ENCODE measurements at regions not wholly inside any gene's neighbourhood (a gene's known extent, or its start where the extent isn't known, plus 50 kb on each side); places are given as distances from the start of the nearest gene placed in this dataset.
"Not testable (repeated sequence)": the region's sequence is repeated elsewhere in the genome, so short reads cannot be mapped to it uniquely, and the experiment has no call there.

- DNase-seq (ENCODE audit: low spot score), result no peak
These were observed 329.5 kb upstream of the SOX9 start for GRCh38 chr17:71791311-71791710.

GRCh38 chr17:71792966-71793365 is 327.9 kb upstream of the SOX9 start:
- no peak for DNase-seq (ENCODE audit: low spot score)

DNA sequence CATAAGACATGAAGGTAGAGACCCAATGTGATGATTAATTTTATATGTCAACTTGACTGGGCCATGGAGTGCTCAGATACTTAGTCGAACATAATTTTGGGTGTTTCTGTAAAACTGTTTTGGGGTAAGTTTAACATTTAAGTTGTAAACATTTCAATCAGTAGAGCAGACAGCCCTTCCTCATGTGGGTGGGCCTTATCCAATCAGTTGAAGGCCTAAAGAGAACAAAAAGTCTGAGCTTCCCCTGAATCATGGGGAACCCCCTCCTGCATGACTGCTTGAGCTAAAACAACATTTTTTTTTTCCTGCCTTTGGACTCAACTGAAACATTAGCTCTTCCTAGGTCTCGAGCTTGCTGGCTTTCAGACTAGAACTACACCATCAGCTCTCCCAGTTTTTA is 327.3 kb upstream of the SOX9 start:
- no peak for DNase-seq (ENCODE audit: low spot score)

DNA sequence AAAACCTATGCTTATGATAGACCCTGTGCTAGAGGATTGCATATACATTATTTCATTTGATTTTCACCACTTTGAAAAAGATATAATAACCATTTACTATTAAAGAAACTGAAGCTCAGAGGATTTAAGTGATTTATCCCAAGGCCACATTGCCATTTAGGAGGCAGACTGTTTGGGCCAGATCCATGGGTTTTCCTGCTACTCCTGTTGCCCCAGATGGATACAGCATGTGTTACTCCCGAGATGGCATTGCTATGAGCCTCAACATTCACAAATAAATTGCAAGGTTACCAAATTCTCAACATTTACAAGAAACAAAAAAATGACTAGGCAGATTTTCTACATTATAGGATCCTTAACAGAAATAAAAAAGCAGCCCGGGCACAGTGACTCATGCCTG is 322.1 kb upstream of the SOX9 start:
- no peak for DNase-seq (ENCODE audit: low spot score)

DNA sequence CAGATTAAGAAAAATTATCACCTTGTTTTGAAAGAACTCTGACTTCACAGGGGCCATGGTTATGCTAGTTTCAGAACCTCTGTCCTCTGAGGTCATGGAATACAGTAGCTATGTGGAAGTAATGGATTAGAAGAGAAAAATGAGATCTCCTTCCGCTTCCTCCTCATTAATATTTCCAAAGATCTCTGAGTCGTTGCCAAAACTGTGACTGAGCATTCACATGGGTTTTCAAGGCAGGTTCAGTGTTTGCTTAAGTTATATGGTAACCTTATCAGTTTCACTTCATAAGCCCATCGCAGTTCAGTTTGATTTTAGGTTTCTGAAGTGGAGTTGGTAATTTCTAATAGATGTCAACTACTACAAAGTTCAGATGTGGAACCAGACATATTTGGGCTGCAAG is 321.2 kb upstream of the SOX9 start:
- DNase-seq (ENCODE audit: low spot score), result no peak

DNA sequence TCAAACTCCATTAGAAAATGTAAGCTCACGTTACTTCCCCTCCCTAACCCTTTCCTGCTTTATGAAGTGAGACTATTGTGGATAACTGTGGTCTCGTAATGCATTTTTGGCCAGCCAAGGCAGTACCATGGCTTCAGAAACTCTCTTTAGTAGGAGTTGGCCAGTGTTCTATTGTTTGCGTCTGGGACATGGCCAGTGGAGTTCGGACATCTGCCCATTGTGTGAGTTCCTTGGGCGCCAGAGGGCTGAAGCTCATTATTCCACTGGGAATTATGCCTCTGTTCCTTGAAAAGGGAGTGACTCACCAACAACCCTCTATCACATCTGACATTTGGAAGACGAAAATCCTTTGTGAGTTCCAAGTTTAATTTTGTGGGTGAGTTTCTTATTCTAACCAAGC is 319.5 kb upstream of the SOX9 start:
- DNase-seq (ENCODE audit: low spot score), result no peak

- DNase-seq (ENCODE audit: low spot score), result no peak
These were observed 318.2 kb upstream of the SOX9 start for GRCh38 chr17:71802663-71803062.

- DNase-seq (ENCODE audit: low spot score), result no peak
These were observed 317.1 kb upstream of the SOX9 start for GRCh38 chr17:71803656-71804284.

GRCh38 chr17:71809537-71809936 is 311.3 kb upstream of the SOX9 start:
- no peak for DNase-seq (ENCODE audit: low spot score)

DNA sequence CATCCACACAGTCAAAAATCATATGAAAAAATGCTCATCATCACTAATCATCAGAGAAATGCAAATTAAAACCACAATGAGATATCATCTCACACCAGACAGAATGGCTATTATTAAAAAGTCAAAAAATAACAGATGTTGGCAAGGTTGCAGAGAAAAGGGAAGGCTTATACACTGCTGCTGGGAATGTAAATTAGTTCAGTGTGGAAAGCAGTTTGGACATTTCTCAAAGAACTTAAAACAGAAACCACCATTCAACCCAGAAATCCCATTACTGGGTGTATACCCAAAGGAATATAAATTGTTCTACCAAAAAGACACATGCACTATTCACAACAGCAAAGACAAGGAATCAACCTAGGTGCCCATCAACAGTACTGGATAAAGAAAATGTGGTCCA is 307.0 kb upstream of the SOX9 start:
- not testable (repeated sequence) for DNase-seq (ENCODE audit: low spot score)

DNA sequence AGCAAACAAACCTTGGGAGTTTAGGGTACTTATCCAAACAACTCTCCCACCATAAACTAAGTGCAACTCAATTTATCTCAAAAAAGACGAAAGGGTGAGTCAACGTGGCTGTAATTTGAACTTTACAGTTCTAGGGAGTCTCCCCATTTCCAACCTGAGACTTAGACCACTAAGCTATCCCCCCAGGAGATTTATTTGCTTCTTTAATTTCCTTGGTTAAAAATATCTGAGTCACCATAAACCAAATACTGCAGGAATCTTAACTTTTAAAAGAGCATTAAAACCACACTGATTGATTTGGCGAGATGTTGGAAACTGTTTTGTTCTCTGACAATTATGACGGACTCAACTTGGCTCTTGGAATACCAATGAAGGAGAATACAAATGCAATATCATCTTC is 299.3 kb upstream of the SOX9 start:
- DNase-seq (ENCODE audit: low spot score), result no peak

GRCh38 chr17:71824671-71825070 is 296.1 kb upstream of the SOX9 start:
- DNase-seq (ENCODE audit: low spot score), result no peak

GRCh38 chr17:71825687-71826086 is 295.1 kb upstream of the SOX9 start:
- no peak for DNase-seq (ENCODE audit: low spot score)

- DNase-seq (ENCODE audit: low spot score), result no peak
These were observed 292.6 kb upstream of the SOX9 start for GRCh38 chr17:71828182-71828596.

GRCh38 chr17:71830866-71831265 is 290.0 kb upstream of the SOX9 start:
- no peak for DNase-seq (ENCODE audit: low spot score)

GRCh38 chr17:71842986-71843385 is 277.8 kb upstream of the SOX9 start:
- no peak for DNase-seq (ENCODE audit: low spot score)

DNA sequence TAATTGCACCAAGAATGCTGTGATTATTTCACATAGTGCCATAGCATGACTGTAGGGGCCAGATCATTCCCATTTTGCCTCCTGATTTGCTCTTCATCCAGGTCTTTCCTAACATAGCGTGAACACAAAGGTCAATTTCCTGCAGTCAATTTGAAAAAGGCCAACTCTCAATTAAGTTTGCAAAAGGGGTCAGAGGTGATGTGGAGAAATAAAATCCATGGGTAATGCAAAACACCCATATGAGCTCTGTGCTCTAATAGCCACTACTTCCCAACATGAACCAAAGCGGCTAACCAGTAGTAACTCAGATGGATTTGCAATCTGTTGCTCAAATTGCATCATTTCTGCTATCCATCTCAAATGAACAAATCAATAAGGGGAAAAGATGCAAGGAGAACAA is 275.5 kb upstream of the SOX9 start:
- DNase-seq (ENCODE audit: low spot score), result no peak

DNA sequence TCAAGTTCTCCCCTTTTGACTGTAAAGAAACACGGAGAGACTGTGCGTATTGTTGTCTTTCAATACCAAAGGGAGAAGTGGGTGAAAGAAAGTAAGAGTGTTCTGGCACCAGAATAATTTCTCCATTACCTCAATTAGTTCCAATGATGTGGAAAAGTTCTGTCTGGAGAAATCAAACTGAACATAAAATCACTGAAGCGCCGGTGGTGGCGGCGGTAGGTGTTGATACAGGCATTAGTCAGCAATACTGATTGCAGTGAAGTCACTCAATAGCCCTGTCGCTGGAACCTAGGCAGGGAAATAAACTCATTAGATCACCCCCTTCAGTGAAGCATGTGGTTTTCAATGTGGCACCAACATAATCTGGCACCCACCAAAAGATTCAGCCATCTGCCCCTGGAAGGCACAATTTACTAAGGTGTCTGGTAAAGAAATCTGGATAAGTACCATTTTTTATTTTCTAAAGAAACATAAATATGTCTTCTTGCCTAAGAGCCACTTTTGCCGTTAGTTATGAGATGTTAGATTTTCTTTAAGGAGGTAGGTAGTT is 274.2 kb upstream of the SOX9 start:
- no peak for DNase-seq (ENCODE audit: low spot score)

- DNase-seq (ENCODE audit: low spot score), result no peak
These were observed 270.7 kb upstream of the SOX9 start for GRCh38 chr17:71849783-71850768.

- no peak for DNase-seq (ENCODE audit: low spot score)
These were observed 270.0 kb upstream of the SOX9 start for GRCh38 chr17:71850812-71851211.

DNA sequence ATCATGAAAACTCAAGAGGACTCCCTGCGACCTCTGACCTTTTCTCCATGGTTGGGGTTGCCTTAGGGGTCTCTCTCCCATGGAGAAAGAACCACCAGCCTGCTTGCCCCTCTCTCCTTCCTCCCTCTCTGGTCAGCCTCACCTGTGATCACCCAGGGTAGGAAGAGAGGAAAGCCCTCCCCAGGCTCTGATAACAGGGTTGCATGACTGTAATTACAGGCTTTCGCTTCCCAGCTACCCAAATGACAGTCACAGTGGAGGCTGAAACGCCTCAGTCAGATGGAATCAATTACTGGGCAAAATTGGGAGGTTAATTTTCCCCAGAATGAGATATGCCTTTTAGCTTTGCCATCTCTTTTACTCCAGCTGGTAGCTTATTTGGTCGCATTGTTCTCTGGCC is 265.8 kb upstream of the SOX9 start:
- DNase-seq (ENCODE audit: low spot score), result no peak

GRCh38 chr17:71864755-71865154 is 256.1 kb upstream of the SOX9 start:
- no peak for DNase-seq (ENCODE audit: low spot score)

GRCh38 chr17:71866095-71866494 is 254.7 kb upstream of the SOX9 start:
- no peak for DNase-seq (ENCODE audit: low spot score)
